Stomach (tissue), 4 donors: ENCODE measurements at regions not wholly inside any gene's neighbourhood (a gene's known extent, or its start where the extent isn't known, plus 50 kb on each side); places are given as distances from the start of the nearest gene placed in this dataset.

ENCODE experiments used
- EP300 ChIP-seq: sonication (generic); formaldehyde crosslinking; IDR thresholded peaks from one replicate; pipeline ENCODE4 v1.6.1; 2017; ENCODE audit warnings: antibody characterized with exemption
- POLR2A ChIP-seq, 4 donors: fragments of 450-650 bp; IDR thresholded peaks; one replicate each; pipeline ENCODE4 v1.6.1; 2016; ENCODE audit warnings: antibody characterized with exemption in 4 of 4, control low read depth in 2 of 4, mild to moderate bottlenecking in 1 of 4, moderate library complexity in 1 of 4
- POLR2AphosphoS5 ChIP-seq, 3 donors: sonication (generic); formaldehyde crosslinking; IDR thresholded peaks; one replicate each; pipeline ENCODE4 v1.6.1; 2016; ENCODE audit warnings: antibody characterized with exemption in 3 of 3
- TF ChIP-seq, protein P1 (sequence below), 7 experiments: fragments of 450-650 bp in 4 of 7; fragments of 200-600 bp in 3 of 7; sonication (generic) in 3 of 7; IDR thresholded peaks; one replicate each; pipeline ENCODE4 v1.5.1; 2016 to 2019; ENCODE audit warnings: antibody characterized with exemption in 7 of 7, control low read depth in 2 of 7, mild to moderate bottlenecking in 1 of 7

DNA sequence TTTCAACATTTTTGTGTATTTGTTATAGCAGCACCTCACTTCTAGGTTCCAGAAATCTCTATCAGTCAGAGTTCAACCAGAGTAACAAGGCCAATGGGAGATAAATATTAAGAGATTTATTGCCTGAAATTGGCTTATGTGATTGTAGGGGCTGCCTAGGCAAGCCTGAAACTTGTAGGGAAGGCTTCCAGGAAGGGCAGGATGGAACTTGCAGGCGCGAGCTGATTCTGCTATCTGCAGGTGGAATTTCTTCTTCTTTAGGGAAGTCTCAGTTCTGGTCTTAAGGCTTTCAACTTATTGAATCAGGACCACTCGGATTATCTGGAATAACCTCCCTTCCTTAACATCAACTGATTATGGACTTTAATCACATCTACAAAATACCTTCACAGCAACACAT lies 199.5 kb upstream of the NLRP1 start:
- TF ChIP-seq, protein P1, sequence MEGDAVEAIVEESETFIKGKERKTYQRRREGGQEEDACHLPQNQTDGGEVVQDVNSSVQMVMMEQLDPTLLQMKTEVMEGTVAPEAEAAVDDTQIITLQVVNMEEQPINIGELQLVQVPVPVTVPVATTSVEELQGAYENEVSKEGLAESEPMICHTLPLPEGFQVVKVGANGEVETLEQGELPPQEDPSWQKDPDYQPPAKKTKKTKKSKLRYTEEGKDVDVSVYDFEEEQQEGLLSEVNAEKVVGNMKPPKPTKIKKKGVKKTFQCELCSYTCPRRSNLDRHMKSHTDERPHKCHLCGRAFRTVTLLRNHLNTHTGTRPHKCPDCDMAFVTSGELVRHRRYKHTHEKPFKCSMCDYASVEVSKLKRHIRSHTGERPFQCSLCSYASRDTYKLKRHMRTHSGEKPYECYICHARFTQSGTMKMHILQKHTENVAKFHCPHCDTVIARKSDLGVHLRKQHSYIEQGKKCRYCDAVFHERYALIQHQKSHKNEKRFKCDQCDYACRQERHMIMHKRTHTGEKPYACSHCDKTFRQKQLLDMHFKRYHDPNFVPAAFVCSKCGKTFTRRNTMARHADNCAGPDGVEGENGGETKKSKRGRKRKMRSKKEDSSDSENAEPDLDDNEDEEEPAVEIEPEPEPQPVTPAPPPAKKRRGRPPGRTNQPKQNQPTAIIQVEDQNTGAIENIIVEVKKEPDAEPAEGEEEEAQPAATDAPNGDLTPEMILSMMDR (IDR thresholded peaks at IDR 0.05): no peak
- TF ChIP-seq POLR2AphosphoS5 (IDR thresholded peaks at IDR 0.05) (no peak), POLR2A (IDR thresholded peaks at IDR 0.05) (no peak), EP300 (no peak)
